ENCODE measurements at regions not wholly inside any gene's neighbourhood (a gene's known extent, or its start where the extent isn't known, plus 50 kb on each side); places are given as distances from the start of the nearest gene placed in this dataset.

- H3K4me1 ChIP-seq (ENCODE audit: insufficient read depth, low read length) = no peaks in the 10 kb centered on the region
- Mint-ChIP-seq H3K9me3 (ENCODE audit: unreplicated experiment) (peaks cover 4% of the 10 kb centered on the region), H3K36me3 (ENCODE audit: low read depth, unreplicated experiment) (no peaks in the 10 kb centered on the region), H3K4me3 (ENCODE audit: unreplicated experiment) (no peak overlapping the region), H3K27me3 (ENCODE audit: low read depth, unreplicated experiment) (no peaks in the 10 kb centered on the region), H3K4me1 (ENCODE audit: low read depth, unreplicated experiment) (no peaks in the 10 kb centered on the region), H3K27ac (ENCODE audit: unreplicated experiment) (no peak overlapping the region)
- H3K36me3 ChIP-seq (ENCODE audit: insufficient read depth, low read length) = no peaks in the 10 kb centered on the region
- no peaks in the 10 kb centered on the region for H4K20me1 ChIP-seq (ENCODE audit: insufficient read depth, low read length)
- no peak overlapping the region for H3K9ac ChIP-seq (ENCODE audit: low read length)
- no peaks in the 10 kb centered on the region for H3K9me3 ChIP-seq (ENCODE audit: insufficient read depth, low read depth, low read length)
- TF ChIP-seq CTCF (IDR thresholded peaks at IDR 0.05; ENCODE audit: insufficient read depth, low read depth, low read length) (no peak), EZH2 (IDR thresholded peaks at IDR 0.05; ENCODE audit: insufficient read depth, low read length) (no peak)
- H3K27me3 ChIP-seq (ENCODE audit: insufficient read depth, low read length) = no peaks in the 10 kb centered on the region
- no peak for DNase-seq (ENCODE audit: low read depth)
- H3K4me3 ChIP-seq (ENCODE audit: insufficient read depth, low read depth, low read length) = no peak overlapping the region
- H3K27ac ChIP-seq (ENCODE audit: low read depth, low read length) = no peak overlapping the region
- no peaks in the 10 kb centered on the region for H3K79me2 ChIP-seq (ENCODE audit: insufficient read depth, low read length)
- H3K4me2 ChIP-seq (ENCODE audit: low read length) = no peak overlapping the region
- no peak for FAIRE-seq
- no peak overlapping the region for H2AFZ ChIP-seq (ENCODE audit: low read depth, low read length)
These were observed 641.6 kb downstream of the NSUN3 start for GRCh38 chr3:94704467-94704866.

- no peaks in the 10 kb centered on the region for H3K27me3 Mint-ChIP-seq (ENCODE audit: low read depth, unreplicated experiment)
- H3K4me1 Mint-ChIP-seq (ENCODE audit: low read depth, unreplicated experiment) = no peaks in the 10 kb centered on the region
- Histone ChIP-seq H3K4me3 (ENCODE audit: insufficient read depth, low read depth, low read length) (no peak overlapping the region), H3K4me1 (ENCODE audit: insufficient read depth, low read length) (no peaks in the 10 kb centered on the region), H3K79me2 (ENCODE audit: insufficient read depth, low read length) (no peaks in the 10 kb centered on the region), H3K9me3 (ENCODE audit: insufficient read depth, low read depth, low read length) (no peaks in the 10 kb centered on the region), H4K20me1 (ENCODE audit: insufficient read depth, low read length) (no peaks in the 10 kb centered on the region), H3K36me3 (ENCODE audit: insufficient read depth, low read length) (no peaks in the 10 kb centered on the region), H2AFZ (ENCODE audit: low read depth, low read length) (no peak overlapping the region), H3K27ac (ENCODE audit: low read depth, low read length) (no peak overlapping the region), H3K4me2 (ENCODE audit: low read length) (no peak overlapping the region), H3K9ac (ENCODE audit: low read length) (no peak overlapping the region), H3K27me3 (ENCODE audit: insufficient read depth, low read length) (no peaks in the 10 kb centered on the region)
- DNase-seq (ENCODE audit: low read depth) = no peak
- peaks cover 4% of the 10 kb centered on the region for H3K9me3 Mint-ChIP-seq (ENCODE audit: unreplicated experiment)
- H3K27ac Mint-ChIP-seq (ENCODE audit: unreplicated experiment) = no peak overlapping the region
- H3K36me3 Mint-ChIP-seq (ENCODE audit: low read depth, unreplicated experiment) = no peaks in the 10 kb centered on the region
- no peak for FAIRE-seq
- TF ChIP-seq EZH2 (IDR thresholded peaks at IDR 0.05; ENCODE audit: insufficient read depth, low read length) = no peak
- no peak for TF ChIP-seq CTCF (IDR thresholded peaks at IDR 0.05; ENCODE audit: insufficient read depth, low read depth, low read length)
- no peak overlapping the region for H3K4me3 Mint-ChIP-seq (ENCODE audit: unreplicated experiment)
These were observed 646.5 kb downstream of the NSUN3 start for GRCh38 chr3:94709249-94709902.

- Mint-ChIP-seq H3K4me3 (ENCODE audit: unreplicated experiment) (no peak overlapping the region), H3K27me3 (ENCODE audit: low read depth, unreplicated experiment) (no peaks in the 10 kb centered on the region), H3K27ac (ENCODE audit: unreplicated experiment) (no peak overlapping the region), H3K36me3 (ENCODE audit: low read depth, unreplicated experiment) (no peaks in the 10 kb centered on the region), H3K4me1 (ENCODE audit: low read depth, unreplicated experiment) (no peaks in the 10 kb centered on the region), H3K9me3 (ENCODE audit: unreplicated experiment) (no peaks in the 10 kb centered on the region)
- Histone ChIP-seq H3K4me2 (ENCODE audit: low read length) (no peak overlapping the region), H4K20me1 (ENCODE audit: insufficient read depth, low read length) (no peaks in the 10 kb centered on the region), H3K4me3 (ENCODE audit: insufficient read depth, low read depth, low read length) (no peak overlapping the region), H3K9me3 (ENCODE audit: insufficient read depth, low read depth, low read length) (no peaks in the 10 kb centered on the region), H3K79me2 (ENCODE audit: insufficient read depth, low read length) (no peaks in the 10 kb centered on the region), H2AFZ (ENCODE audit: low read depth, low read length) (no peak overlapping the region), H3K4me1 (ENCODE audit: insufficient read depth, low read length) (no peaks in the 10 kb centered on the region), H3K36me3 (ENCODE audit: insufficient read depth, low read length) (no peaks in the 10 kb centered on the region), H3K9ac (ENCODE audit: low read length) (no peak overlapping the region), H3K27me3 (ENCODE audit: insufficient read depth, low read length) (no peaks in the 10 kb centered on the region), H3K27ac (ENCODE audit: low read depth, low read length) (no peak overlapping the region)
- no peak for FAIRE-seq
- TF ChIP-seq CTCF (IDR thresholded peaks at IDR 0.05; ENCODE audit: insufficient read depth, low read depth, low read length) (no peak), EZH2 (IDR thresholded peaks at IDR 0.05; ENCODE audit: insufficient read depth, low read length) (no peak)
- no peak for DNase-seq (ENCODE audit: low read depth)
These were observed 651.3 kb downstream of the NSUN3 start for GRCh38 chr3:94714194-94714593.

Measured in astrocyte (in vitro differentiated cells and primary cell).